ENCODE measurements at regions not wholly inside any gene's neighbourhood (a gene's known extent, or its start where the extent isn't known, plus 50 kb on each side); places are given as distances from the start of the nearest gene placed in this dataset.
"Not testable (repeated sequence)": the region's sequence is repeated elsewhere in the genome, so short reads cannot be mapped to it uniquely, and the experiment has no call there.

- no peak for DNase-seq
- Histone ChIP-seq H3K27ac (ENCODE audit: low read depth in 1 of 2, low read length in 2 of 2) (no peak overlapping the region), H3K36me3 (replicated peaks in 1 of 2; ENCODE audit: control insufficient read depth in 1 of 2, insufficient read depth in 2 of 2, low read length in 2 of 2) (no peaks in the 10 kb centered on the region), H3K4me3 (replicated peaks in 1 of 3; ENCODE audit: low read depth in 2 of 3, low read length in 3 of 3) (no peak overlapping the region), H3K9me3 (replicated peaks in 1 of 2; ENCODE audit: control insufficient read depth in 1 of 2, insufficient read depth in 1 of 2, low read length in 2 of 2) (no peaks in the 10 kb centered on the region), H3K4me1 (ENCODE audit: control insufficient read depth in 1 of 2, insufficient read depth in 2 of 2, low read length in 2 of 2) (no peaks in the 10 kb centered on the region), H2AFZ (ENCODE audit: insufficient read depth, low read depth, low read length, poor library complexity, severe bottlenecking) (no peak overlapping the region), H4K20me1 (ENCODE audit: insufficient read depth, low read length) (no peaks in the 10 kb centered on the region), H3K9ac (ENCODE audit: insufficient read depth, low read length, poor library complexity, severe bottlenecking) (no peak overlapping the region), H3K4me2 (replicated peaks; ENCODE audit: extremely low read depth, low read length, poor library complexity, severe bottlenecking) (no peak overlapping the region), H3K79me2 (ENCODE audit: insufficient read depth, low read length) (no peaks in the 10 kb centered on the region), H3K27me3 (ENCODE audit: control insufficient read depth in 2 of 2, insufficient read depth in 2 of 2, low read length in 2 of 2) (no peaks in the 10 kb centered on the region)
- no peaks in the 10 kb centered on the region for H3K4me1 Mint-ChIP-seq
- TF ChIP-seq, protein P1, sequence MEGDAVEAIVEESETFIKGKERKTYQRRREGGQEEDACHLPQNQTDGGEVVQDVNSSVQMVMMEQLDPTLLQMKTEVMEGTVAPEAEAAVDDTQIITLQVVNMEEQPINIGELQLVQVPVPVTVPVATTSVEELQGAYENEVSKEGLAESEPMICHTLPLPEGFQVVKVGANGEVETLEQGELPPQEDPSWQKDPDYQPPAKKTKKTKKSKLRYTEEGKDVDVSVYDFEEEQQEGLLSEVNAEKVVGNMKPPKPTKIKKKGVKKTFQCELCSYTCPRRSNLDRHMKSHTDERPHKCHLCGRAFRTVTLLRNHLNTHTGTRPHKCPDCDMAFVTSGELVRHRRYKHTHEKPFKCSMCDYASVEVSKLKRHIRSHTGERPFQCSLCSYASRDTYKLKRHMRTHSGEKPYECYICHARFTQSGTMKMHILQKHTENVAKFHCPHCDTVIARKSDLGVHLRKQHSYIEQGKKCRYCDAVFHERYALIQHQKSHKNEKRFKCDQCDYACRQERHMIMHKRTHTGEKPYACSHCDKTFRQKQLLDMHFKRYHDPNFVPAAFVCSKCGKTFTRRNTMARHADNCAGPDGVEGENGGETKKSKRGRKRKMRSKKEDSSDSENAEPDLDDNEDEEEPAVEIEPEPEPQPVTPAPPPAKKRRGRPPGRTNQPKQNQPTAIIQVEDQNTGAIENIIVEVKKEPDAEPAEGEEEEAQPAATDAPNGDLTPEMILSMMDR (IDR thresholded peaks at IDR 0.05) = no peak
- no peak overlapping the region for H3K4me3 Mint-ChIP-seq
- whole genome bisulfite sequencing (ENCODE audit: insufficient coverage) = no CpG with 5 or more reads among the region's 3 CpGs
- no peak overlapping the region for H3K27ac Mint-ChIP-seq
- no peaks in the 10 kb centered on the region for H3K36me3 Mint-ChIP-seq
- no peaks in the 10 kb centered on the region for H3K27me3 Mint-ChIP-seq (ENCODE audit: low read depth in 3 of 3)
- intact Hi-C loops (cut with micrococcal nuclease) = no loop called here
- peaks cover 0 to 2% (median 0%) of the 10 kb centered on the region in 7 donors for H3K9me3 Mint-ChIP-seq
These were observed 552.6 kb downstream of the NAP1L3 start for GRCh38 chrX:93120805-93121204.

- H3K27ac Mint-ChIP-seq; H3K4me2 ChIP-seq (replicated peaks; ENCODE audit: extremely low read depth, low read length, poor library complexity, severe bottlenecking); H3K9me3 ChIP-seq (replicated peaks in 1 of 2; ENCODE audit: control insufficient read depth in 1 of 2, insufficient read depth in 1 of 2, low read length in 2 of 2); H3K27ac ChIP-seq (ENCODE audit: low read depth in 1 of 2, low read length in 2 of 2); H3K36me3 Mint-ChIP-seq; H3K4me3 Mint-ChIP-seq; intact Hi-C loops (cut with micrococcal nuclease); H2AFZ ChIP-seq (ENCODE audit: insufficient read depth, low read depth, low read length, poor library complexity, severe bottlenecking); H3K79me2 ChIP-seq (ENCODE audit: insufficient read depth, low read length); H3K4me1 ChIP-seq (ENCODE audit: control insufficient read depth in 1 of 2, insufficient read depth in 2 of 2, low read length in 2 of 2); H3K36me3 ChIP-seq (replicated peaks in 1 of 2; ENCODE audit: control insufficient read depth in 1 of 2, insufficient read depth in 2 of 2, low read length in 2 of 2); H3K9ac ChIP-seq (ENCODE audit: insufficient read depth, low read length, poor library complexity, severe bottlenecking); H3K4me1 Mint-ChIP-seq; H3K9me3 Mint-ChIP-seq; H4K20me1 ChIP-seq (ENCODE audit: insufficient read depth, low read length); H3K27me3 Mint-ChIP-seq (ENCODE audit: low read depth in 3 of 3); H3K27me3 ChIP-seq (ENCODE audit: control insufficient read depth in 2 of 2, insufficient read depth in 2 of 2, low read length in 2 of 2); H3K4me3 ChIP-seq (replicated peaks in 1 of 3; ENCODE audit: low read depth in 2 of 3, low read length in 3 of 3); DNase-seq: not testable (repeated sequence)
- WGBS (ENCODE audit: insufficient coverage) = no CpG with 5 or more reads among the region's 5 CpGs
These were observed 569.9 kb downstream of the NAP1L3 start for GRCh38 chrX:93103353-93104067.

DNA sequence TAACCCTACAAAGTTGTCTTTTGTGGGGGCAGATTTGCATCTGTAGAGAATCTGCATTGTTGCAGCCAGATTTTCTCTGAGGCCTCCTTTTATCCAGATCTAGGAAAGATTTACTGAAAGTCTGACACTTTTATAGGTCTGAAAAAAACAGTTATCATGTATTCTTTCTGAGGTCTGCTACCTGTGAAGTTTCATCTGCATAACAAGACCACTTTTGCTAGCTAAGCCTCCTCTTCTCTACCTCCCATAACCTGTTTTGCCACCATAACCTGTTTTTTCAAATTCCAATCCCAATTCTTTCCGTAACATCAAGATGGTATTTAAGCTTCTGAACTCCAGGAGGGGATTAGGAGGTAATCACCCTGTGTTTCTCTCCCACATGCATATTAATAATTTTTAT is 577.8 kb downstream of the NAP1L3 start:
- no CpG with 5 or more reads among the region's 1 CpG for WGBS (ENCODE audit: insufficient coverage)
- intact Hi-C loops (cut with micrococcal nuclease); H3K36me3 ChIP-seq (replicated peaks in 1 of 2; ENCODE audit: control insufficient read depth in 1 of 2, insufficient read depth in 2 of 2, low read length in 2 of 2): not testable (repeated sequence)

GRCh38 chrX:93078906-93079305 is 594.5 kb downstream of the NAP1L3 start:
- H3K9me3 Mint-ChIP-seq; H3K9ac ChIP-seq (ENCODE audit: insufficient read depth, low read length, poor library complexity, severe bottlenecking); H3K27me3 ChIP-seq (ENCODE audit: control insufficient read depth in 2 of 2, insufficient read depth in 2 of 2, low read length in 2 of 2); H4K20me1 ChIP-seq (ENCODE audit: insufficient read depth, low read length); H3K4me3 Mint-ChIP-seq; DNase-seq; H3K4me2 ChIP-seq (replicated peaks; ENCODE audit: extremely low read depth, low read length, poor library complexity, severe bottlenecking); H3K27ac Mint-ChIP-seq; H2AFZ ChIP-seq (ENCODE audit: insufficient read depth, low read depth, low read length, poor library complexity, severe bottlenecking); H3K27me3 Mint-ChIP-seq (ENCODE audit: low read depth in 3 of 3); H3K4me3 ChIP-seq (replicated peaks in 1 of 3; ENCODE audit: low read depth in 2 of 3, low read length in 3 of 3); H3K36me3 Mint-ChIP-seq; H3K4me1 ChIP-seq (ENCODE audit: control insufficient read depth in 1 of 2, insufficient read depth in 2 of 2, low read length in 2 of 2); H3K36me3 ChIP-seq (replicated peaks in 1 of 2; ENCODE audit: control insufficient read depth in 1 of 2, insufficient read depth in 2 of 2, low read length in 2 of 2); H3K4me1 Mint-ChIP-seq; intact Hi-C loops (cut with micrococcal nuclease); H3K27ac ChIP-seq (ENCODE audit: low read depth in 1 of 2, low read length in 2 of 2); H3K9me3 ChIP-seq (replicated peaks in 1 of 2; ENCODE audit: control insufficient read depth in 1 of 2, insufficient read depth in 1 of 2, low read length in 2 of 2); H3K79me2 ChIP-seq (ENCODE audit: insufficient read depth, low read length): not testable (repeated sequence)
- no CpG with 5 or more reads among the region's 6 CpGs for WGBS (ENCODE audit: insufficient coverage)

More for the DNA sequence above, 577.8 kb downstream of the NAP1L3 start:
- not testable (repeated sequence) for H3K36me3 Mint-ChIP-seq; H3K9ac ChIP-seq (ENCODE audit: insufficient read depth, low read length, poor library complexity, severe bottlenecking); H4K20me1 ChIP-seq (ENCODE audit: insufficient read depth, low read length); H3K27ac Mint-ChIP-seq; H3K9me3 Mint-ChIP-seq; H3K4me3 Mint-ChIP-seq; H3K79me2 ChIP-seq (ENCODE audit: insufficient read depth, low read length); H3K27me3 Mint-ChIP-seq (ENCODE audit: low read depth in 3 of 3); H3K27me3 ChIP-seq (ENCODE audit: control insufficient read depth in 2 of 2, insufficient read depth in 2 of 2, low read length in 2 of 2); H3K27ac ChIP-seq (ENCODE audit: low read depth in 1 of 2, low read length in 2 of 2); H3K4me1 Mint-ChIP-seq; H3K9me3 ChIP-seq (replicated peaks in 1 of 2; ENCODE audit: control insufficient read depth in 1 of 2, insufficient read depth in 1 of 2, low read length in 2 of 2); H3K4me3 ChIP-seq (replicated peaks in 1 of 3; ENCODE audit: low read depth in 2 of 3, low read length in 3 of 3); DNase-seq; H2AFZ ChIP-seq (ENCODE audit: insufficient read depth, low read depth, low read length, poor library complexity, severe bottlenecking); H3K4me1 ChIP-seq (ENCODE audit: control insufficient read depth in 1 of 2, insufficient read depth in 2 of 2, low read length in 2 of 2); H3K4me2 ChIP-seq (replicated peaks; ENCODE audit: extremely low read depth, low read length, poor library complexity, severe bottlenecking)
